ENCODE measurements at regions not wholly inside any gene's neighbourhood (a gene's known extent, or its start where the extent isn't known, plus 50 kb on each side); places are given as distances from the start of the nearest gene placed in this dataset.

DNA sequence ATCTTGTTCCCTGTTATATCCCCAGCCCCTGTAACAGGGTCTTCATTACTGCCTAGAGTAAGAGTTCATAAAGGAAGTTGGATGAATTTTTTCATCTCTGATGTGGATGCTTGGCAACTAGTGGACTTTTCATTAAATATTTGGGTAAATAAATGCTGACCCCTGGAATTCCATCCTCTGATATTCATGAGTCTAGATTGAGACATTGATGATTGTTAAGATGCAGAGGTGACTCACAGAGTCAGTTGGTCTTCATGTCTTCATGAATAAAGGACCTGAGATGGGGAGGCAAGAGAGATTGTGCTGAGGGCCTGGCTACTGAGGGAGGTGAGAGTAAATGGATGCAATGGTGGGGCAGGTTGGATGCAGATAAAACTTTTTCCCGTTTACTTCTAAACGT lies 132.7 kb upstream of the NT5C1B start:
- H3K27me3 ChIP-seq (ENCODE audit: control insufficient read depth, insufficient read depth, low read length) = no peaks in the 10 kb centered on the region

DNA sequence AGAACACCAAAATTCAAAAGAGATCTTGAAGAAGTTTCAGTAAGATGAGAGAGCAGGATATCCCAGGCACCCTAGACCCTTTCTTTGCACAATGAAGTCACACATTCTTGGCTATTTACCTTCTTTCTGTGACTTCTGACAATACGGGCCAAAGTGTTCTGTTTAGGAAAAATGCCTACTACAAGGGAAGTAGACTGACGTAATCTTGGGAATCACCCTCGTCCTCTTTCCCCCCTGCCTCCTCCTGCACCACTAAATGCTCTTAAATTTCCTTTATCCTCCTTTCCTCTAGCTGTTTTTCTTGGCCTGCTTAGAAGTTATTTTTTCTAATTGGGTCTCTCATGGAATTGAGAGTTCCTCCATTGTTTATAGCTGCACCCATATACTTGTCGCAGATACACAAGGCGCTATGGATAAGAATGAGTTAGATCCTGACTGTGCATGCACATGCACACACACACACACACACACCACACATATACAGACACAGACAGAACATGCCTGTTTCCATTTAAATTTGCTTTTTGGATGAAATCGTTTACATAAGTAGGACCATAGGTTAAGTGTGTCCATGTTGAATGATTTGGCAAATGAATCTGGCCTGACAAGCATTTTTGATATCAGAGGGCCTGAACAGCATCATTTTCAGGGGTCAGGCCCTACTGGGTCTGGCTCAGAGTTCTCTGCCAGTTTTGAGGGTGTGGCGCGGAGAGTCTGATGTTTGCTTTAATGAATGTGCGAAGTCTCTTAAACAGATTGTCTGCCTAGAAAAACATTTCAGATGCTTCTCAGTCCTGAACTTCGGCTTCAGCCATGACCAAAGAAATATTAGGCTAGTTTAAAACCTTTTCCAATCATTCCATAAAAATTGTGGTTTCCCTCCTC lies 131.9 kb upstream of the NT5C1B start:
- Histone ChIP-seq H3K4me1 (ENCODE audit: control insufficient read depth, low read depth, low read length) (no peaks in the 10 kb centered on the region), H3K9ac (ENCODE audit: low read length) (no peak overlapping the region), H3K27me3 (ENCODE audit: control insufficient read depth, insufficient read depth, low read length) (no peaks in the 10 kb centered on the region), H3K27ac (ENCODE audit: low read length) (no peak overlapping the region), H3K36me3 (ENCODE audit: control insufficient read depth, low read depth, low read length) (no peaks in the 10 kb centered on the region), H3K9me3 (ENCODE audit: control insufficient read depth, low read depth, low read length) (no peaks in the 10 kb centered on the region), H3K4me3 (ENCODE audit: low read length) (no peak overlapping the region)

More for the DNA sequence above, 132.7 kb upstream of the NT5C1B start:
- no peaks in the 10 kb centered on the region for H3K4me1 ChIP-seq (ENCODE audit: control insufficient read depth, low read depth, low read length)
- H3K4me3 ChIP-seq (ENCODE audit: low read length) = no peak overlapping the region
- H3K36me3 ChIP-seq (ENCODE audit: control insufficient read depth, low read depth, low read length) = no peaks in the 10 kb centered on the region
- H3K27ac ChIP-seq (ENCODE audit: low read length) = no peak overlapping the region
- no peaks in the 10 kb centered on the region for H3K9me3 ChIP-seq (ENCODE audit: control insufficient read depth, low read depth, low read length)
- no peak overlapping the region for H3K9ac ChIP-seq (ENCODE audit: low read length)

DNA sequence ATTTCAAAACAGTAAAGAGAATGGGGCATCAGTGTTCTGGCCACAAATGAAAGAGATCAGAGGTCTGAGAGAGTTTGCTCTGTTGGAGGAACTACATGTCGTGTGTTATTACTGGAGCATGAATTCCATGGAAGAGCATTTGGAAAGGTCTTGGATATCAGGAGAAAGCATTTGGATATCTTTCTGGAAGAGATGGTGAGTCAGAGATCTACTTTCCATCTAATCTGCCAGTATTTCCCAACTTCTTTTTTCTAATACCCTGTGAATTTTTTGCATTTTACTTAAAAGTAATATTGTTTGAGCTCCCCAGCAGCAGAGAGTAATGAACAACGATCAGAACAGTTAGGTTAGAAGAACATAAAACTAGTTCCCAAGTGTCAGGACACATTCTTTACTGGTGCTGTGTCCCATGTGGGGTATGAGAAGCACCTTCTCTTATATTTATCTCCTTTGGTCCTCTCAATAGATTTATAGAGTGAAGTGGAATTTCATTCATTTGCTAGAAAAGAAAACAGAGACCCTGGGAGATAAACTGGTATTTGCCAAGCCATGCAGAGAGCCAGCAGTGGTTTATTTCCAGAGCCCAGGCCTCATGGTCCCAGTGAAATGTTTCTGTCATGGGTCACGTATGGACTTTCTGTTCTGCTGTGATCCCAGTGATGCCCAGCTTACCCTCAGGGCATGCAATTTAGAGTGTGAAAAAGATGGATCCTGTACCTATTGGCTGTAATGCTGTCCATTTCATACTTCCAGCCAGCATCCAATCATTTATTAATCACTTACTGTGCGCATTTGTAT lies 130.8 kb upstream of the NT5C1B start:
- H3K27ac ChIP-seq (ENCODE audit: low read length) = no peak overlapping the region

DNA sequence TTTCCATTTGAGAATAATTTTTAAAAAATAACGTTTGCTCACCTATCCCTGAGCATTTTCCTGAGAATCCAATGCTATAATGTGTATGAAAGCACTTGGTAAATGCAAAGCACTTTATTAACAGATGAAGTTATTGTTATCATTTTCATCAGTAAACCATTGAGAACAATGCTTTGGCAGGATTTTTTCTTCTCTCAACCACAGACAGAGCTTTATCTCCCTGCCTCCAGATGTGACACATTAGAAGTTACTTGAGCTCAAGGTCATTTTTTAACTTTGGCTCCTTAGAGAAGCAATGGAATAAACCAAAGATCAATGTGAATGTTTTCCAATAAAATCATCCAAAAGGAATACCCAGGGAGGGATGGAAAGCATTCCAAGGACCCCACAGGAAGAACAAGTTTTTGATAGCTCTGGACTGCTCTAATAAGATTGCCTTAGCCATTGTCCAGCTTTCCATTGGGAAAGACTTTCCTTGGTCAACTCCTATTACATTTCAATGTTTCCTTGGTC lies 118.9 kb upstream of the NT5C1B start:
- H3K9ac ChIP-seq (ENCODE audit: low read length) = no peak overlapping the region
- H3K27me3 ChIP-seq (ENCODE audit: control insufficient read depth, insufficient read depth, low read length) = no peaks in the 10 kb centered on the region
- H3K36me3 ChIP-seq (ENCODE audit: control insufficient read depth, low read depth, low read length) = no peaks in the 10 kb centered on the region
- H3K4me1 ChIP-seq (ENCODE audit: control insufficient read depth, low read depth, low read length) = no peaks in the 10 kb centered on the region
- no peaks in the 10 kb centered on the region for H3K9me3 ChIP-seq (ENCODE audit: control insufficient read depth, low read depth, low read length)
- no peak overlapping the region for H3K4me3 ChIP-seq (ENCODE audit: low read length)
- no peak overlapping the region for H3K27ac ChIP-seq (ENCODE audit: low read length)

More for the DNA sequence above, 130.8 kb upstream of the NT5C1B start:
- Histone ChIP-seq H3K36me3 (ENCODE audit: control insufficient read depth, low read depth, low read length) (no peaks in the 10 kb centered on the region), H3K4me1 (ENCODE audit: control insufficient read depth, low read depth, low read length) (no peaks in the 10 kb centered on the region), H3K9me3 (ENCODE audit: control insufficient read depth, low read depth, low read length) (no peaks in the 10 kb centered on the region), H3K9ac (ENCODE audit: low read length) (no peak overlapping the region), H3K27me3 (ENCODE audit: control insufficient read depth, insufficient read depth, low read length) (no peaks in the 10 kb centered on the region), H3K4me3 (ENCODE audit: low read length) (no peak overlapping the region)

GRCh38 chr2:18706001-18706400 lies 116.6 kb upstream of the NT5C1B start:
- no peak overlapping the region for H3K27ac ChIP-seq (ENCODE audit: low read length)
- H3K4me3 ChIP-seq (ENCODE audit: low read length) = no peak overlapping the region
- H3K9ac ChIP-seq (ENCODE audit: low read length) = no peak overlapping the region
- H3K27me3 ChIP-seq (ENCODE audit: control insufficient read depth, insufficient read depth, low read length) = no peaks in the 10 kb centered on the region
- no peaks in the 10 kb centered on the region for H3K36me3 ChIP-seq (ENCODE audit: control insufficient read depth, low read depth, low read length)
- no peaks in the 10 kb centered on the region for H3K9me3 ChIP-seq (ENCODE audit: control insufficient read depth, low read depth, low read length)
- H3K4me1 ChIP-seq (ENCODE audit: control insufficient read depth, low read depth, low read length) = no peaks in the 10 kb centered on the region

DNA sequence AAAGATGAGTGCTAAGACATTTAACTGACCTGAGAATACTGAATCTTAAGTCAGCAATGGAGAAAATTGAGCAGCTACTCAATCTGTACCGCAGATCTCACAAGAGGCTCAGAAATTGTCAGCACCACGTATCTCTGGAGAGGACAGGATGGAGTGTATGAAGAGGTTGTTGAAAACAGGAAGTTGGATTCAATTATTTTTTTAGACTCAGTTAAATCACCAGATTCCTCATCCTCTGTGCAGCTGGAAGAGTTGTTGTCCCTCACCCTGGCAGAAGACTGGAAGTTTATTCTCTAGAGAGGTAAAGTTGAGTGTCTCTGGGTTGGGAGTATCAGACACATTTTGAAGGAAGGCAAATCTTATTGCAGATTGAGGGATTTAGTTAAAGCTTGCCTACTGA lies 114.9 kb upstream of the NT5C1B start:
- H3K4me3 ChIP-seq (ENCODE audit: low read length) = no peak overlapping the region
- no peaks in the 10 kb centered on the region for H3K27me3 ChIP-seq (ENCODE audit: control insufficient read depth, insufficient read depth, low read length)
- H3K36me3 ChIP-seq (ENCODE audit: control insufficient read depth, low read depth, low read length) = no peaks in the 10 kb centered on the region
- no peak overlapping the region for H3K27ac ChIP-seq (ENCODE audit: low read length)
- H3K9me3 ChIP-seq (ENCODE audit: control insufficient read depth, low read depth, low read length) = no peaks in the 10 kb centered on the region
- H3K4me1 ChIP-seq (ENCODE audit: control insufficient read depth, low read depth, low read length) = no peaks in the 10 kb centered on the region
- no peak overlapping the region for H3K9ac ChIP-seq (ENCODE audit: low read length)

DNA sequence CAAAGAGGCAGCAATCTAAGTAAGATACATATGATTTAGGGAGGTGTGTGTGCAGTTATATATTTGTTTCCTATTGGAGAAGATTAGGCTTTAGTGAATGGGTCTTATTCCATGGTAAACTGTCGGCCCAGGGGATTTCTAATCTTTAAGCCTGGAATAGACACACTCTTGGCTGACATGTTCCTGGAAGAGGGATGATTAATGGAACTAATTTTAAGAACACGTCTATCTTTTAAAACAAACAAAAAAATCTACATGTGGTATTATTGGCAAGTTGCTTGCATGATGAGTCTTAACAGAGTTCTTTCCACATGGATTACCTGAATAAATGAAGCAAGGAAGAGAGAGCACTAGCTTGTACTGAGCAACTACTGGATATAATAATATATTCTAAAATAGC lies 114.2 kb upstream of the NT5C1B start:
- no peak overlapping the region for H3K4me3 ChIP-seq (ENCODE audit: low read length)

GRCh38 chr2:18701981-18702380 lies 112.6 kb upstream of the NT5C1B start:
- Histone ChIP-seq H3K36me3 (ENCODE audit: control insufficient read depth, low read depth, low read length) (no peaks in the 10 kb centered on the region), H3K9ac (ENCODE audit: low read length) (no peak overlapping the region), H3K4me1 (ENCODE audit: control insufficient read depth, low read depth, low read length) (no peaks in the 10 kb centered on the region), H3K9me3 (ENCODE audit: control insufficient read depth, low read depth, low read length) (no peaks in the 10 kb centered on the region), H3K27me3 (ENCODE audit: control insufficient read depth, insufficient read depth, low read length) (no peaks in the 10 kb centered on the region), H3K27ac (ENCODE audit: low read length) (no peak overlapping the region), H3K4me3 (ENCODE audit: low read length) (no peak overlapping the region)

More for the DNA sequence above, 114.2 kb upstream of the NT5C1B start:
- H3K4me1 ChIP-seq (ENCODE audit: control insufficient read depth, low read depth, low read length) = no peaks in the 10 kb centered on the region
- H3K27me3 ChIP-seq (ENCODE audit: control insufficient read depth, insufficient read depth, low read length) = no peaks in the 10 kb centered on the region
- no peaks in the 10 kb centered on the region for H3K36me3 ChIP-seq (ENCODE audit: control insufficient read depth, low read depth, low read length)
- H3K9me3 ChIP-seq (ENCODE audit: control insufficient read depth, low read depth, low read length) = no peaks in the 10 kb centered on the region
- no peak overlapping the region for H3K9ac ChIP-seq (ENCODE audit: low read length)
- H3K27ac ChIP-seq (ENCODE audit: low read length) = no peak overlapping the region

DNA sequence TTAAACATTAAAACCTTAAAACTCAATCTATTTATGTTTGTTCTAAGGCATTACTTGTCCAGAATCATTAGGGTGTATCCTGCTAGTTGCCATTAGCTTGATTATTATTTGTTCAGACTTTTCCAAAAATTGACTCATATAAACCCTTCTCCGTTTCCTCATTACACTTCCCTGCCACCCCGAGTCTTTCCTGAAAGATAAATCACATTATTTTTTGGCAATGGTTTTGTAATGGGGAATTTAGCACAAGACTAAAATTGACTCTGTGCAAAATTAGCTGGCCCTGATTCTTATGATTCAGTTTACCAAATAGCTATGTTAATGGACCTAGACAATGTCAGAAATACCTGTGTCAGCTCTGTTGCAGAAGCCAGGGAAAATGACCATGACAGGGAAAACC lies 112.2 kb upstream of the NT5C1B start:
- Histone ChIP-seq H3K4me1 (ENCODE audit: control insufficient read depth, low read depth, low read length) (no peaks in the 10 kb centered on the region), H3K4me3 (ENCODE audit: low read length) (no peak overlapping the region), H3K27ac (ENCODE audit: low read length) (no peak overlapping the region), H3K27me3 (ENCODE audit: control insufficient read depth, insufficient read depth, low read length) (no peaks in the 10 kb centered on the region), H3K9me3 (ENCODE audit: control insufficient read depth, low read depth, low read length) (no peaks in the 10 kb centered on the region), H3K36me3 (ENCODE audit: control insufficient read depth, low read depth, low read length) (no peaks in the 10 kb centered on the region), H3K9ac (ENCODE audit: low read length) (no peak overlapping the region)

DNA sequence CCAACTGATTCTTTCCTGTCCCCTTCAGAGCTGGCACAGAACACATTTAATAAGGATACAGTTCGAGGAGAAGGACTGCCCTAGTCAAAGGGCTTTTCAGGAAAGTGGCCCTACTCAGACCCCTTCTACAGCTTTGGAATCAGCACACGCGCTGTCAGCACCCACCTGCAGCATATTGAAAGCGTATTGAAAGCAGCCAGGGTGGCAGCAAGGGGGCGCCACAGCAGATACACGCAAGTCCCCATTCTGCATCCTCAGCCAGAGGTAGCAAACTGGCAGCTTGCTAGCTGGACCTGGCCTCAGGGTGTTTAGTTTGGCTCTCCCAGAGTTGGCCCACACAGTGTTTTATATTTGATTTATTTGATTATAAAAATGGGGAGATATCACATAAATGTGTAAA lies 101.0 kb upstream of the NT5C1B start:
- no peaks in the 10 kb centered on the region for H3K4me1 ChIP-seq (ENCODE audit: control insufficient read depth, low read depth, low read length)
- H3K27me3 ChIP-seq (ENCODE audit: control insufficient read depth, insufficient read depth, low read length) = no peaks in the 10 kb centered on the region
- no peaks in the 10 kb centered on the region for H3K36me3 ChIP-seq (ENCODE audit: control insufficient read depth, low read depth, low read length)
- no peak overlapping the region for H3K4me3 ChIP-seq (ENCODE audit: low read length)
- H3K9me3 ChIP-seq (ENCODE audit: control insufficient read depth, low read depth, low read length) = no peaks in the 10 kb centered on the region
- no peak overlapping the region for H3K27ac ChIP-seq (ENCODE audit: low read length)
- H3K9ac ChIP-seq (ENCODE audit: low read length) = no peak overlapping the region

DNA sequence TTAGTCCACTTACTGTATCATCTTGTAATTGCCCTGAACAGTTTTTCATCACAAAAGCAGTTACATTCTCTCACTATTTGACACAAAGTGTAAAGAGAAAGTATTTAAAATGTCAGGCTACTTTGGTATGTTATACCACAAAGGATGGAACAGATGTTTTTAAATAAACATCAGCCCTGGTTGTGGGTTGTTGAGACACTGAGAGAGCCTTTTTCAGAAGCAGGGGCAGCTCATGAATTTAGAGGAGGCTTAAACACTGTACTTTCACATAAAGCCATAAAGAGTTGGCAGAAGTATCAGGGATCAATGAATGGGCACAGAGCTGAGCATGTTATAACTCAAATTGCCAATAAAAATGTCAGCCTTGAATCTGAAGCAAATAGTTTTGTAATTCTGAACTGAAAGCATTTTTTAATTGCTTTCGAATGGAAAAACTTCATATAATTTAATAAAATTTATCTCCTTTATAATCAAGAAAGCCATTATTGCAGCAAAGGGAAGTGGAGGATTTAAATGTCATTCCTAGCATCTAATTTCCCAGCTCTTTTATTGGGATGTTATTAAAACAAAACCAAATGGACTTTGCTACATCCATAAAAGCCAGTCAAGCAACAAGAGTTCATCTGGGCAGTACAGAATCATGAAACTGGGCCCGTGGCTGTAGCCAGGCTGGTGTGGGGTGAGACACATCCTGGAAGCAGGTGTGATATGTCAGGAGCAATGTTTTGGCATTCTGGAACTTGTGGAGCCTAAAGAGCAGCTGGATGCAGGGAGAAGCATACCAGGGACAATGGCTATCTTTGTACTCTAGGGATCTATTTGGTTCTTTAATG lies 95.1 kb upstream of the NT5C1B start:
- no peaks in the 10 kb centered on the region for H3K27me3 ChIP-seq (ENCODE audit: control insufficient read depth, insufficient read depth, low read length)
- H3K27ac ChIP-seq (ENCODE audit: low read length) = no peak overlapping the region
- no peaks in the 10 kb centered on the region for H3K36me3 ChIP-seq (ENCODE audit: control insufficient read depth, low read depth, low read length)
- no peak overlapping the region for H3K9ac ChIP-seq (ENCODE audit: low read length)
- H3K4me1 ChIP-seq (ENCODE audit: control insufficient read depth, low read depth, low read length) = no peaks in the 10 kb centered on the region
- no peak overlapping the region for H3K4me3 ChIP-seq (ENCODE audit: low read length)
- H3K9me3 ChIP-seq (ENCODE audit: control insufficient read depth, low read depth, low read length) = no peaks in the 10 kb centered on the region
